ENCODE measurements at regions not wholly inside any gene's neighbourhood (a gene's known extent, or its start where the extent isn't known, plus 50 kb on each side); places are given as distances from the start of the nearest gene placed in this dataset.
"Not testable (repeated sequence)": the region's sequence is repeated elsewhere in the genome, so short reads cannot be mapped to it uniquely, and the experiment has no call there.

GRCh38 chr2:111383311-111383710, 262.6 kb downstream of the BCL2L11 start:
- H3K79me1 ChIP-seq (ENCODE audit: low read depth in 1 of 2, low read length in 2 of 2): peaks cover 4 to 12% of the 10 kb centered on the region in 2 experiments; a peak in 1 of 4 replicates
- H3K4me1 ChIP-seq (ENCODE audit: control insufficient read depth, insufficient read depth, low read length); H3K23ac ChIP-seq (ENCODE audit: low read depth, low read length); CTCF ChIA-PET; H4K91ac ChIP-seq (ENCODE audit: insufficient read depth, low read depth, low read length); H2AK5ac ChIP-seq (ENCODE audit: low read depth, low read length); H2BK20ac ChIP-seq (ENCODE audit: low read depth, low read length); H2BK5ac ChIP-seq (ENCODE audit: low read depth, low read length, poor library complexity, severe bottlenecking); H3K4me2 ChIP-seq (ENCODE audit: low read depth, low read length); dilution Hi-C loops (cut with HindIII; ENCODE audit: low sequenced_read_pairs, unreplicated experiment); H3K4ac ChIP-seq (ENCODE audit: low read depth, low read length); H3K4me3 ChIP-seq (ENCODE audit: insufficient read depth, low read depth, low read length); H2AFZ ChIP-seq (replicated peaks; ENCODE audit: low read length, poor library complexity); H4K8ac ChIP-seq (ENCODE audit: low read depth in 2 of 2, low read length in 2 of 2); H4K20me1 ChIP-seq (ENCODE audit: insufficient read depth, low read length); H3K9ac ChIP-seq (ENCODE audit: low read depth, low read length); H2BK120ac ChIP-seq (ENCODE audit: low read depth, low read length); H2BK15ac ChIP-seq (ENCODE audit: low read depth, low read length); H3K36me3 ChIP-seq (ENCODE audit: control insufficient read depth, insufficient read depth, low read length); H3K9me1 ChIP-seq (ENCODE audit: insufficient read depth, low read length); H3K56ac ChIP-seq (ENCODE audit: extremely low read depth, insufficient read depth, low read length); intact Hi-C loops (cut with micrococcal nuclease); in situ Hi-C loops (cut with MboI; ENCODE audit: low sequenced_read_pairs); H3K27me3 ChIP-seq (ENCODE audit: control insufficient read depth, insufficient read depth, low read length); H3K18ac ChIP-seq (ENCODE audit: low read depth, low read length); H3K27ac ChIP-seq (ENCODE audit: insufficient read depth, low read length); DNase-seq; POLR2A ChIA-PET (ENCODE audit: unreplicated experiment); BruUV-seq (replicated peaks); H4K5ac ChIP-seq (ENCODE audit: low read depth, low read length); H3K9me3 ChIP-seq (ENCODE audit: control insufficient read depth, insufficient read depth, low read length); H3K14ac ChIP-seq (replicated peaks; ENCODE audit: low read depth, low read length); H2AK9ac ChIP-seq (replicated peaks; ENCODE audit: low read depth, low read length, poor library complexity); ATAC-seq (ENCODE audit: low read depth): not testable (repeated sequence)
- WGBS, 2 experiments (ENCODE audit: extremely low coverage in 2 of 2, insufficient read length in 1 of 2): 80% methylated on average over 1 of the region's 12 CpGs; no CpG with 5 or more reads in 1 of the 2 experiments
